CD4-positive, alpha-beta T cell treated with Interleukin-15 for 4 hours (primary cell): ENCODE measurements at regions not wholly inside any gene's neighbourhood (a gene's known extent, or its start where the extent isn't known, plus 50 kb on each side); places are given as distances from the start of the nearest gene placed in this dataset.
"Not testable (repeated sequence)": the region's sequence is repeated elsewhere in the genome, so short reads cannot be mapped to it uniquely, and the experiment has no call there.

Experiments used
- DNase-seq: peaks from one replicate; pipeline ENCODE4 v3.0.0-alpha.2; 2020; ENCODE audit warnings: low spot score

- no peak for DNase-seq
Measured at GRCh38 chr4:11698846-11699590, 270.3 kb upstream of the HS3ST1 start.

GRCh38 chr4:11698033-11698432 lies 269.3 kb upstream of the HS3ST1 start:
- DNase-seq: no peak

- DNase-seq: no peak
Measured at GRCh38 chr4:11693693-11694092, 265.0 kb upstream of the HS3ST1 start.

- no peak for DNase-seq
Measured at GRCh38 chr4:11691236-11691635, 262.5 kb upstream of the HS3ST1 start.

GRCh38 chr4:11687727-11688126 lies 259.0 kb upstream of the HS3ST1 start:
- DNase-seq: no peak

- no peak for DNase-seq
Measured at GRCh38 chr4:11685481-11685880, 256.8 kb upstream of the HS3ST1 start.

GRCh38 chr4:11675051-11675800 lies 246.5 kb upstream of the HS3ST1 start:
- no peak for DNase-seq

- DNase-seq: no peak
Measured at GRCh38 chr4:11670304-11670703, 241.6 kb upstream of the HS3ST1 start.

GRCh38 chr4:11669156-11669555 lies 240.5 kb upstream of the HS3ST1 start:
- no peak for DNase-seq

GRCh38 chr4:11663114-11663513 lies 234.4 kb upstream of the HS3ST1 start:
- no peak for DNase-seq

- DNase-seq: no peak
Measured at GRCh38 chr4:11650801-11651596, 222.3 kb upstream of the HS3ST1 start.

GRCh38 chr4:11647433-11647832 lies 218.7 kb upstream of the HS3ST1 start:
- DNase-seq: no peak

GRCh38 chr4:11643081-11643480 lies 214.4 kb upstream of the HS3ST1 start:
- not testable (repeated sequence) for DNase-seq

- no peak for DNase-seq
Measured at GRCh38 chr4:11640584-11640983, 211.9 kb upstream of the HS3ST1 start.

- DNase-seq: no peak
Measured at GRCh38 chr4:11636551-11636950, 207.9 kb upstream of the HS3ST1 start.

GRCh38 chr4:11636031-11636430 lies 207.3 kb upstream of the HS3ST1 start:
- no peak for DNase-seq

- DNase-seq: no peak
Measured at GRCh38 chr4:11635342-11635741, 206.6 kb upstream of the HS3ST1 start.

- DNase-seq: no peak
Measured at GRCh38 chr4:11634283-11634682, 205.6 kb upstream of the HS3ST1 start.

- no peak for DNase-seq
Measured at GRCh38 chr4:11633430-11633829, 204.7 kb upstream of the HS3ST1 start.

GRCh38 chr4:11632483-11632882 lies 203.8 kb upstream of the HS3ST1 start:
- DNase-seq: no peak

GRCh38 chr4:11632025-11632424 lies 203.3 kb upstream of the HS3ST1 start:
- no peak for DNase-seq

GRCh38 chr4:11631416-11631815 lies 202.7 kb upstream of the HS3ST1 start:
- no peak for DNase-seq
